HFF-Myc (cell line): ENCODE measurements at regions not wholly inside any gene's neighbourhood (a gene's known extent, or its start where the extent isn't known, plus 50 kb on each side); places are given as distances from the start of the nearest gene placed in this dataset.

Source experiments
- DNase-seq: peaks from one replicate; pipeline ENCODE4 v3.0.0-alpha.2; 2011; ENCODE audit warnings: low read depth; ENCODE audit errors: extremely low read depth
- H3K4me3 ChIP-seq: replicated peaks from 2 replicates; pipeline ENCODE4 v1.5.1; 2011; ENCODE audit warnings: low read depth, mild to moderate bottlenecking, control low read depth, low read length
- CTCF ChIP-seq: IDR thresholded peaks from 2 replicates; pipeline ENCODE4 v1.5.1; 2012; ENCODE audit warnings: mild to moderate bottlenecking, low read depth, low read length, control low read depth; ENCODE audit errors: missing control alignments

DNA sequence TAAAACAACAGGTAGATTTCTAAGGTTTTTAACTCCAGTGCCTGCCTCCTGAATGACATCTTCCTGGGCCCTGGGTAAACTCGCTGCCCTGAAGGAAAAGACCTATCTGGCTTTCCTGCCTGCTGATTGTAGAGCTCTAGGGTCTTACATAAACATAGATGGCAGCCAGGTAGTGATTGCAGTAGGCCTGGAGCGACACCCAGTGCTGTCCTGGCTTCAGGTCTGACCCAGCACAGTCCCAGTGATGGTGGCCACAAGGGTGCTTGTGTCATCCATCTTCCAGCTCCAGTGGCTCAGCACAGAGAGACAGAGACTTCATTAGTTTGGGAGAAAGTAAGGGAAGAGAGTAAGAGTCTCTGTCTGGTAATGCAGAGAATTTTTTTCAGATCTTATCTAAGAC, 542.9 kb upstream of the IMPG1 start:
- no peak for DNase-seq
- H3K4me3 ChIP-seq, result no peak overlapping the region
- TF ChIP-seq CTCF, result no peak

GRCh38 chr6:76612954-76613353, 540.5 kb upstream of the IMPG1 start:
- H3K4me3 ChIP-seq, result no peak overlapping the region
- DNase-seq, result no peak
- TF ChIP-seq CTCF, result no peak

DNA sequence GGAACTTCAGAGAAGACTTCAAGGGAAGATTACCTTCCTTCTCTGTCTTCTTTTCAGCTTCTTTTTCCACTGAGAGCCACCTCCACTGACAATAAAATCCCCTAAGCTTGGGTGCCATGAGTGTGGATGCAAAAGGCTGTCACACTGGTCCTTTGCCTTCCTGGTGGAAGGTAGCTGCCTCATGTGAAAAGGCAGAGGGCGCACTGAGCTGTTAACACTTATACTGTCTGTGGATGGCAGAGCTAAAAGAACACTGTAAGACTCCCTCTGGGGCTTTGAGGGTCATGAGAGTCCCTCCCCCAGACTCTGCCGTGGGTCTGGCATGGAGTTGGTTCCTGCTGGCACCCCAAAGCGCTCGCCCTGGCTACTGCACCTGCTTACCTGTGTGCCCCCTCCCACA, 536.7 kb upstream of the IMPG1 start:
- TF ChIP-seq CTCF, result no peak
- no peak for DNase-seq
- no peak overlapping the region for H3K4me3 ChIP-seq

DNA sequence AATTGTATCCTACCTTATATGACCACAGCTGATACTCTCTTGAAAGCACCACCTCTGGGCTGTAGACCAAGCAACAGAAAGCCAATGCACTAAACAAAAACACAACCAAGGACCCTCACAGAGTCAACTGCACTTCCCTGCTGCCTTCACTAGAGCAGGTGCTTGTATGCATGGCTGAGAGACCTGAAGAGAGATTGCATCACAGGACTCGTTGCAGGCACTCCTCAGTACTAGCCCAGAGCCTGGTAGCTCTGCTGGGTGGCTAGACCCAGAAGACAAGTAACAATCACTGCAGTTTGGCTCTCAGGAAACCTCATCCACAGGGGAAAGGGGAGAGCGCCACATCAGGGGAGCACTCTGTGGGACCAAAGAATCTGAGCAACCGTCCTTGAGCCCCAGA, 521.6 kb upstream of the IMPG1 start:
- H3K4me3 ChIP-seq, result no peak overlapping the region
- TF ChIP-seq CTCF, result no peak
- no peak for DNase-seq

GRCh38 chr6:76593668-76594067, 521.2 kb upstream of the IMPG1 start:
- no peak for DNase-seq
- no peak overlapping the region for H3K4me3 ChIP-seq
- no peak for TF ChIP-seq CTCF

- H3K4me3 ChIP-seq, result no peak overlapping the region
- no peak for DNase-seq
- no peak for TF ChIP-seq CTCF
These were observed 520.1 kb upstream of the IMPG1 start for GRCh38 chr6:76592566-76592965.

- no peak for DNase-seq
- TF ChIP-seq CTCF, result no peak
- no peak overlapping the region for H3K4me3 ChIP-seq
These were observed 514.8 kb upstream of the IMPG1 start for GRCh38 chr6:76587271-76587670.
